Breast epithelium (tissue), 3 donors: ENCODE measurements at regions not wholly inside any gene's neighbourhood (a gene's known extent, or its start where the extent isn't known, plus 50 kb on each side); places are given as distances from the start of the nearest gene placed in this dataset.

Experiments
- CTCF ChIP-seq, 3 donors: fragments of 450-650 bp; IDR thresholded peaks; one replicate each; pipeline ENCODE4 v1.5.1; 2016 to 2017; ENCODE audit warnings: antibody characterized with exemption in 3 of 3, mild to moderate bottlenecking in 3 of 3, moderate library complexity in 3 of 3
- POLR2A ChIP-seq: fragments of 450-650 bp; IDR thresholded peaks from one replicate; pipeline ENCODE4 v1.6.1; 2016; ENCODE audit warnings: antibody characterized with exemption, mild to moderate bottlenecking, moderate library complexity

GRCh38 chr5:26229848-26230247 lies 808.5 kb downstream of the CDH9 start:
- TF ChIP-seq CTCF (IDR thresholded peaks at IDR 0.05), result no peak
- no peak for TF ChIP-seq POLR2A
